ENCODE measurements at regions not wholly inside any gene's neighbourhood (a gene's known extent, or its start where the extent isn't known, plus 50 kb on each side); places are given as distances from the start of the nearest gene placed in this dataset.

DNA sequence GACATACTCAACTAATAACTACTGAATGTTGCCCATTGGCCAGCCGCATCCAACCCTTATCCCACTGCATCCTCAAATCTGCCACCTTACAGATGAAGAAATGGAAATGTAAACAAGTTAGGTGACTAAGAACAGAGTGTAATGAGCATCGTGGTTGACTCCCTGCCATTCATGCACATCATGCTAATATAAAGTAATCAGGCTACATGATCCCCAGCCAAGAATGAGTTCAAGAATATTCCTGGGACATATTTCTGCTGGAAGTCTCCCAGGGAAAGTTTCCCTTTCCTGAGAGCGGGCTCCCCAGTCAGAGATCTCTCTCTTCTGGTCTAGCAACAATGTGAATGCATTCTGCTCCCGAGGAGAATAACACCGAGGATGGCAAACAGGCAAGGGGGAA lies 55.9 kb upstream of the SERP2 start:
- no peak overlapping the region for H3K4me3 ChIP-seq (ENCODE audit: low read length in 2 of 2)
- no peaks in the 10 kb centered on the region for H3K27me3 ChIP-seq (ENCODE audit: control insufficient read depth in 2 of 2, insufficient read depth in 1 of 2, low read length in 1 of 2)
- WGBS, result 84% methylated on average over 5 of the region's 5 CpGs
- peak overlapping the region in 1 of 2 donors; percentile 42 for H3K27ac ChIP-seq (ENCODE audit: low read depth in 1 of 2, low read length in 1 of 2)
- H3K4me1 ChIP-seq (ENCODE audit: control insufficient read depth in 2 of 2, insufficient read depth in 2 of 2, low read length in 2 of 2), result no peaks in the 10 kb centered on the region
- no peaks in the 10 kb centered on the region for H3K36me3 ChIP-seq (ENCODE audit: control insufficient read depth in 2 of 2, insufficient read depth in 2 of 2, low read length in 1 of 2)
- H3K9me3 ChIP-seq (ENCODE audit: control insufficient read depth in 2 of 2, insufficient read depth in 1 of 2, low read length in 1 of 2), result no peaks in the 10 kb centered on the region
- DNase-seq (ENCODE audit: low read depth in 6 of 9, low spot score in 9 of 9), result no peak

DNA sequence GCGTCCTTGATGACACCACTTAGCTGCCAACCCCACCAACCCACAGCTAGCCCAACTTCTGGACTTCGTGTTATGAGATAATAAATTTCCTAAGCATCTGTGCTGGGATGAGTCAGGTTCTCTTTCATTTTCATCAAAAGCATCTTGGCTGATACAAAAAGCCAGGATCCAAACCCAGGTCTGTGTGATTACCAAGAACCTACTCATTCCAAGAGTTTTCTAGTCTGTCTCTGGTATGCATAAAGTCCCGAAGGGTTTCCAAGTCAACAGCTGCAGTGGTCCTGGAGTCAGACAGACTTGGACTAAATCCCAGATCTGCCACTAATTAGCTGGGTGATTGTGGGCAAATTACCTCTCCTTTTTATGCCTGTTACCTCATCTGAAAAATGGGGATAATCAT lies 55.5 kb upstream of the SERP2 start:
- H3K4me3 ChIP-seq (ENCODE audit: low read length in 2 of 2), result no peak overlapping the region
- H3K36me3 ChIP-seq (ENCODE audit: control insufficient read depth in 2 of 2, insufficient read depth in 2 of 2, low read length in 1 of 2), result no peaks in the 10 kb centered on the region
- H3K9me3 ChIP-seq (ENCODE audit: control insufficient read depth in 2 of 2, insufficient read depth in 1 of 2, low read length in 1 of 2), result no peaks in the 10 kb centered on the region
- no peak overlapping the region for H3K27ac ChIP-seq (ENCODE audit: low read depth in 1 of 2, low read length in 1 of 2)
- no peak for DNase-seq (ENCODE audit: low read depth in 6 of 9, low spot score in 9 of 9)
- no peaks in the 10 kb centered on the region for H3K4me1 ChIP-seq (ENCODE audit: control insufficient read depth in 2 of 2, insufficient read depth in 2 of 2, low read length in 2 of 2)
- WGBS, result 93% methylated on average over 3 of the region's 3 CpGs
- no peaks in the 10 kb centered on the region for H3K27me3 ChIP-seq (ENCODE audit: control insufficient read depth in 2 of 2, insufficient read depth in 1 of 2, low read length in 1 of 2)

DNA sequence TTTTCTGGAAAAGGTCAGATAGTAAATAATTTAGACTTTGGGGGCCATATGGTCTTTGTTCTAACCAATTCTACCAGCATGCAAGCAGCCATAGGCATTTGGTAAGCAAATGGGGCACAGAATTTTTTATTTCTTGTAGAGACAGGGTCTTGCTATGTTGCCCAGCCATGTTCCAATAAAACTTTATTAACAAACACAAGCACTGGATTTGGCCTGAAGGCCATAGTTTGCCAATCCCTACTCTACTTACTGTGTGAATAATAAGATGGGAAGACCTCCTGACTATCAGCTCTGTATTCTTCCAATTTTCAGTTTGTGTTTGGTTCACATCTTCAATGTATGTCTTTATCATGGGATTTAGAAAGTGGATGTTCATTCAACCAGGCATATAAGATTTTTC lies 53.0 kb upstream of the SERP2 start:
- Histone ChIP-seq H3K4me3 (ENCODE audit: low read length in 2 of 2) (no peak overlapping the region), H3K9me3 (ENCODE audit: control insufficient read depth in 2 of 2, insufficient read depth in 1 of 2, low read length in 1 of 2) (no peaks in the 10 kb centered on the region), H3K36me3 (ENCODE audit: control insufficient read depth in 2 of 2, insufficient read depth in 2 of 2, low read length in 1 of 2) (no peaks in the 10 kb centered on the region), H3K27ac (ENCODE audit: low read depth in 1 of 2, low read length in 1 of 2) (no peak overlapping the region), H3K27me3 (ENCODE audit: control insufficient read depth in 2 of 2, insufficient read depth in 1 of 2, low read length in 1 of 2) (no peaks in the 10 kb centered on the region), H3K4me1 (ENCODE audit: control insufficient read depth in 2 of 2, insufficient read depth in 2 of 2, low read length in 2 of 2) (peaks cover 0 to 9% of the 10 kb centered on the region in 2 donors)
- no peak for DNase-seq (ENCODE audit: low read depth in 6 of 9, low spot score in 9 of 9)

DNA sequence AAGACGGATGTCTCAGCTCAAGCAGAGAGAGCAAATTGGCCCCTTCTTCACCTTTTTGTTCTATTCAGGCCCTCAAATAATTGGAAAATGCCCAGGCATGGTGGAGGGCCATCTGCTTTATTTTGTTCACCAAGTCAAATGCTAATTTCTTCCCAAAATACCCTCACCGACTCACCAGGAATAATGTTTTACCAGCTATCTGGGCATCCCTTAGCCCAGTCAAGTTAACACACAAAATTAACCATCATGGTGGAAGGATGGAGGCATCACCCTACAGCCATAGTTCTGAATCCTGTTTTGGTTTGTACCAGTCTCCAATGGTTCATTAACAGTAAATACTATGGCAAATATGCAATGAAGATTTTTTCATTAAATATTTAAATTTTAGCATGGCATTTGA lies 51.7 kb upstream of the SERP2 start:
- Histone ChIP-seq H3K36me3 (ENCODE audit: control insufficient read depth in 2 of 2, insufficient read depth in 2 of 2, low read length in 1 of 2) (no peaks in the 10 kb centered on the region), H3K4me3 (ENCODE audit: low read length in 2 of 2) (no peak overlapping the region), H3K27me3 (ENCODE audit: control insufficient read depth in 2 of 2, insufficient read depth in 1 of 2, low read length in 1 of 2) (no peaks in the 10 kb centered on the region), H3K27ac (ENCODE audit: low read depth in 1 of 2, low read length in 1 of 2) (peak overlapping the region in 1 of 2 donors; percentile 52), H3K9me3 (ENCODE audit: control insufficient read depth in 2 of 2, insufficient read depth in 1 of 2, low read length in 1 of 2) (no peaks in the 10 kb centered on the region), H3K4me1 (ENCODE audit: control insufficient read depth in 2 of 2, insufficient read depth in 2 of 2, low read length in 2 of 2) (peaks cover 0 to 12% of the 10 kb centered on the region in 2 donors)
- no peak for DNase-seq (ENCODE audit: low read depth in 6 of 9, low spot score in 9 of 9)
- WGBS, result 95% methylated on average over 2 of the region's 2 CpGs

DNA sequence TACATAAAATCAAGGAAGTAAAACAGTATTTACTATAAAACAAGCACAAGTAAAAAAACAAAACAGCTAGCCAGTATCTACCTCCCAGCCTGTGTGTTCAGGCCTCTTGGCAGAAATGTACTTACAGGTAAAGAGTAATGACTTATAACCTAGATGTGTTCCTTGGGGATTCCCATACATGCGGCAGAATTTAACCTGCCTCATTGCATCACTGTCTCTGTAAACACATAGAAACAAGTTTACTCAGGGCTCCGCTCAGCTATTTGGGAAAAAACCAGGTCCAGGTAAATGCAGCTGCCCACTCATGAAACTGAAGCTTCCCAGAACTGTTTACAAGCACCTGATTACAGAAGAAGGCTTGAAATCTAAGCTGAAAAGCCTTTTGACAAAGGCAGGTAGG lies 50.7 kb upstream of the SERP2 start:
- Histone ChIP-seq H3K4me1 (ENCODE audit: control insufficient read depth in 2 of 2, insufficient read depth in 2 of 2, low read length in 2 of 2) (peaks cover 0 to 12% of the 10 kb centered on the region in 2 donors), H3K27me3 (ENCODE audit: control insufficient read depth in 2 of 2, insufficient read depth in 1 of 2, low read length in 1 of 2) (no peaks in the 10 kb centered on the region), H3K27ac (ENCODE audit: low read depth in 1 of 2, low read length in 1 of 2) (peak overlapping the region in 1 of 2 donors; percentile 70), H3K36me3 (ENCODE audit: control insufficient read depth in 2 of 2, insufficient read depth in 2 of 2, low read length in 1 of 2) (no peaks in the 10 kb centered on the region), H3K4me3 (ENCODE audit: low read length in 2 of 2) (no peak overlapping the region), H3K9me3 (ENCODE audit: control insufficient read depth in 2 of 2, insufficient read depth in 1 of 2, low read length in 1 of 2) (peaks cover 0 to 3% of the 10 kb centered on the region in 2 donors)
- WGBS, result 97% methylated on average over 2 of the region's 2 CpGs
- no peak for DNase-seq (ENCODE audit: low read depth in 6 of 9, low spot score in 9 of 9)

DNA sequence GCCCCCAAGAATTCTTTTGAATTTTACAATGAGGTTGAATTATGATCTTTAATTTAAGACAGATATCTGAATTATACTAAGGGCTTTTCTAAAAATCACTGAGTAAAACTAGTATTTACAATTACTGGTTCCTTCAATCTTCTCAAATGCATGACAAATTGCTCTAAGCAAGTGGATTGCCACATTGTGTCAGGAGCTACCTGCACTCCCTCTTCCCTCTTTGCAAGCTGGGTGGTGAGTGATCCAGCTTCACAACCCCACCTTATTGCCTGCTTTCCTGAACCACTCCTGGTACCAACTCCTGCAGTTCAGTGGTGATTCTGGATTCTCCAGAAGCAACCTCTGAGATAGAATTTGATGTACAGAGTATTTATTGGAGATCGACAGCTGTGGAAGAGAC lies 49.9 kb upstream of the SERP2 start:
- WGBS, result 94% methylated on average over 1 of the region's 1 CpG
- H3K36me3 ChIP-seq (ENCODE audit: control insufficient read depth in 2 of 2, insufficient read depth in 2 of 2, low read length in 1 of 2), result no peaks in the 10 kb centered on the region
- H3K4me3 ChIP-seq (ENCODE audit: low read length in 2 of 2), result no peak overlapping the region
- peaks cover 0 to 12% of the 10 kb centered on the region in 2 donors for H3K4me1 ChIP-seq (ENCODE audit: control insufficient read depth in 2 of 2, insufficient read depth in 2 of 2, low read length in 2 of 2)
- no peak for DNase-seq (ENCODE audit: low read depth in 6 of 9, low spot score in 9 of 9)
- peak overlapping the region in 1 of 2 donors; percentile 70 for H3K27ac ChIP-seq (ENCODE audit: low read depth in 1 of 2, low read length in 1 of 2)
- no peaks in the 10 kb centered on the region for H3K27me3 ChIP-seq (ENCODE audit: control insufficient read depth in 2 of 2, insufficient read depth in 1 of 2, low read length in 1 of 2)
- peaks cover 0 to 3% of the 10 kb centered on the region in 2 donors for H3K9me3 ChIP-seq (ENCODE audit: control insufficient read depth in 2 of 2, insufficient read depth in 1 of 2, low read length in 1 of 2)
